Endodermal cell (in vitro differentiated cells): ENCODE measurements at regions not wholly inside any gene's neighbourhood (a gene's known extent, or its start where the extent isn't known, plus 50 kb on each side); places are given as distances from the start of the nearest gene placed in this dataset.

Experiments
- DNase-seq: peaks from one replicate; pipeline ENCODE4 v3.0.0-alpha.2; 2017
- H3K27ac ChIP-seq: 2 replicates; pipeline ENCODE4 v1.5.1; 2013; ENCODE audit warnings: mild to moderate bottlenecking, low read depth, low read length, moderate library complexity
- H3K27me3 ChIP-seq: 2 replicates; pipeline ENCODE4 v1.6.1; 2013; ENCODE audit warnings: mild to moderate bottlenecking, low read length, moderate library complexity; ENCODE audit not compliant: insufficient read depth, control insufficient read depth, poor library complexity, severe bottlenecking
- H3K36me3 ChIP-seq: 2 replicates; pipeline ENCODE4 v1.7.0; 2013; ENCODE audit warnings: mild to moderate bottlenecking, low read length, moderate library complexity; ENCODE audit not compliant: control insufficient read depth, insufficient read depth
- H3K4me1 ChIP-seq: one replicate; pipeline ENCODE4 v1.7.0; 2013; ENCODE audit warnings: low read length; ENCODE audit not compliant: control insufficient read depth, insufficient read depth
- H3K4me3 ChIP-seq: 2 replicates; pipeline ENCODE4 v1.5.1; 2013; ENCODE audit warnings: mild to moderate bottlenecking, low read length, moderate library complexity
- H3K9ac ChIP-seq: 2 replicates; pipeline ENCODE4 v1.6.1; 2013; ENCODE audit warnings: mild to moderate bottlenecking, low read length, moderate library complexity; ENCODE audit not compliant: poor library complexity, severe bottlenecking; ENCODE audit errors: extremely low read depth
- H3K9me3 ChIP-seq: 2 replicates; pipeline ENCODE4 v1.6.1; 2013; ENCODE audit warnings: mild to moderate bottlenecking, low read length, moderate library complexity; ENCODE audit not compliant: control insufficient read depth
- H3K27ac Mint-ChIP-seq: 2 replicates; pipeline ENCODE4 v1.8.0; 2020; ENCODE audit warnings: mixed read lengths
- H3K27me3 Mint-ChIP-seq: 2 replicates; pipeline ENCODE4 v1.8.0; 2021; ENCODE audit warnings: mild to moderate bottlenecking, mixed read lengths; ENCODE audit not compliant: insufficient read depth
- H3K36me3 Mint-ChIP-seq: 2 replicates; pipeline ENCODE4 v1.8.0; 2020; ENCODE audit warnings: low read depth, mixed read lengths
- H3K4me1 Mint-ChIP-seq: 2 replicates; pipeline ENCODE4 v1.8.0; 2020; ENCODE audit warnings: mixed read lengths
- H3K4me3 Mint-ChIP-seq: 2 replicates; pipeline ENCODE4 v1.8.0; 2020; ENCODE audit warnings: mild to moderate bottlenecking, moderate library complexity, mixed read lengths
- H3K9me3 Mint-ChIP-seq: 2 replicates; pipeline ENCODE4 v1.8.0; 2020; ENCODE audit warnings: mild to moderate bottlenecking, mixed read lengths
- CTCF ChIP-seq: fragments of 200-600 bp; sonication (generic); conservative IDR thresholded peaks from 2 replicates; pipeline ENCODE4 v1.5.0; 2021; ENCODE audit warnings: antibody characterized with exemption, mild to moderate bottlenecking
- WGBS, 2 experiments: methylation state at CpG; one replicate each; pipeline versions ENCODE4 v1.1.5 to v1.1.7; 2013; ENCODE audit warnings: missing lambda C conversion rate in 2 of 2, mixed read lengths in 1 of 2; ENCODE audit not compliant: insufficient coverage in 1 of 2, insufficient read length in 1 of 2; 5-methylcytosine and 5-hydroxymethylcytosine counted together

GRCh38 chr2:20150110-20150706 is 74.7 kb downstream of the SDC1 start:
- no peaks in the 10 kb centered on the region for H3K36me3 Mint-ChIP-seq
- H3K4me1 Mint-ChIP-seq: peaks cover 39% of the 10 kb centered on the region
- H3K27ac Mint-ChIP-seq: no peak overlapping the region
- H3K27me3 Mint-ChIP-seq: no peaks in the 10 kb centered on the region
- Histone ChIP-seq H3K4me3 (no peak overlapping the region), H3K4me1 (peaks cover 3% of the 10 kb centered on the region), H3K27ac (peak overlapping the region; percentile 99), H3K27me3 (no peaks in the 10 kb centered on the region), H3K36me3 (no peaks in the 10 kb centered on the region), H3K9me3 (no peaks in the 10 kb centered on the region), H3K9ac (no peak overlapping the region)
- H3K4me3 Mint-ChIP-seq: no peak overlapping the region
- H3K9me3 Mint-ChIP-seq: no peaks in the 10 kb centered on the region
- WGBS, 2 experiments: 95 to 100% methylated on average over 2 to 4 of the region's 5 CpGs
- TF ChIP-seq CTCF: no peak
- peak; percentile 21 for DNase-seq

GRCh38 chr2:20149703-20150030 is 75.3 kb downstream of the SDC1 start:
- Mint-ChIP-seq H3K27ac (no peak overlapping the region), H3K36me3 (no peaks in the 10 kb centered on the region), H3K4me3 (no peak overlapping the region), H3K4me1 (peaks cover 39% of the 10 kb centered on the region), H3K9me3 (no peaks in the 10 kb centered on the region), H3K27me3 (no peaks in the 10 kb centered on the region)
- DNase-seq: peak; percentile 36
- Histone ChIP-seq H3K27ac (peak overlapping the region; percentile 99), H3K4me3 (no peak overlapping the region), H3K9ac (no peak overlapping the region), H3K9me3 (no peaks in the 10 kb centered on the region), H3K27me3 (no peaks in the 10 kb centered on the region), H3K36me3 (no peaks in the 10 kb centered on the region), H3K4me1 (peaks cover 3% of the 10 kb centered on the region)
- no peak for TF ChIP-seq CTCF
- 89 to 96% methylated on average over 4 to 5 of the region's 5 CpGs for WGBS, 2 experiments

- DNase-seq: no peak
- 65 to 75% methylated on average over 9 to 12 of the region's 12 CpGs for WGBS, 2 experiments
- no peaks in the 10 kb centered on the region for H3K9me3 Mint-ChIP-seq
- no peak overlapping the region for H3K4me3 ChIP-seq
- H3K27ac ChIP-seq: peak overlapping the region; percentile 99
- H3K4me3 Mint-ChIP-seq: no peak overlapping the region
- no peaks in the 10 kb centered on the region for H3K9me3 ChIP-seq
- H3K27ac Mint-ChIP-seq: peak overlapping the region; percentile 60
- no peaks in the 10 kb centered on the region for H3K27me3 Mint-ChIP-seq
- H3K36me3 Mint-ChIP-seq: no peaks in the 10 kb centered on the region
- H3K9ac ChIP-seq: no peak overlapping the region
- no peak for TF ChIP-seq CTCF
- no peaks in the 10 kb centered on the region for H3K27me3 ChIP-seq
- no peaks in the 10 kb centered on the region for H3K36me3 ChIP-seq
- H3K4me1 ChIP-seq: peaks cover 3% of the 10 kb centered on the region
- H3K4me1 Mint-ChIP-seq: peaks cover 39% of the 10 kb centered on the region
Observed at GRCh38 chr2:20148923-20149702, 75.8 kb downstream of the SDC1 start.
